ENCODE measurements at regions not wholly inside any gene's neighbourhood (a gene's known extent, or its start where the extent isn't known, plus 50 kb on each side); places are given as distances from the start of the nearest gene placed in this dataset.

DNA sequence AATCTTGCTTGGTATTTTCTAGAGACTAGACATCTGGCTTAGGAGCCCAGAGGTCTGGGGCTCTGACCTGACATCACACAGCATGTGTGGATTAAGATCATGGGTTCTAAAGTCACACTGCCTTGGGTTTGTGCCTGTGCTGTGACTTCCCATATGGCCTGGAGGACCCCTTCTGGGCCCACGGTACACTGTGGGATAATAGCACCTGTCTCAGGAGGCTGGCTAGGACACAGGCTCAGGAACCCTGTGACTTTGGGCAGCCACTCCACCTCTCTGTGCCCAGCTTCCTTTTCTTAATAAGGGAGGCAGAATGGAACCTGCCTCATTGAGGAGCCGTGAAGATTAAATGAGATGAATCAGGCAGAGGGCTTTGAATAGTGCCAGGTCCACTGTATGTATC, 99.2 kb upstream of the B3GAT1 start:
- ChIA-PET CTCF (no interaction called here), POLR2A (no interaction called here)
- H3K27me3 ChIP-seq (replicated peaks in 1 of 4; ENCODE audit: control extremely low read depth in 1 of 4, control insufficient read depth in 3 of 4, insufficient read depth in 4 of 4, low read length in 3 of 4) = no peaks in the 10 kb centered on the region
- DNase-seq (no peak), ATAC-seq (ENCODE audit: low read depth) (no peak)
- H2AFZ ChIP-seq (ENCODE audit: insufficient read depth, low read depth, low read length, poor library complexity, severe bottlenecking) = no peak overlapping the region
- no peak overlapping the region for H3K4me3 Mint-ChIP-seq
- no peaks in the 10 kb centered on the region for H3K4me1 ChIP-seq (ENCODE audit: control insufficient read depth in 2 of 2, insufficient read depth in 2 of 2, low read length in 2 of 2)
- no peaks in the 10 kb centered on the region for H3K79me2 ChIP-seq (ENCODE audit: control insufficient read depth, insufficient read depth, low read length)
- H4K20me1 ChIP-seq (ENCODE audit: control insufficient read depth, insufficient read depth, low read length, poor library complexity, severe bottlenecking) = no peaks in the 10 kb centered on the region
- no peaks in the 10 kb centered on the region for H3K9me3 Mint-ChIP-seq (ENCODE audit: insufficient read depth)
- intact Hi-C loops (cut with micrococcal nuclease) = no loop called here
- H3K4me2 ChIP-seq (replicated peaks; ENCODE audit: low read depth, low read length, poor library complexity, severe bottlenecking) = no peak overlapping the region
- TF ChIP-seq, protein P1, sequence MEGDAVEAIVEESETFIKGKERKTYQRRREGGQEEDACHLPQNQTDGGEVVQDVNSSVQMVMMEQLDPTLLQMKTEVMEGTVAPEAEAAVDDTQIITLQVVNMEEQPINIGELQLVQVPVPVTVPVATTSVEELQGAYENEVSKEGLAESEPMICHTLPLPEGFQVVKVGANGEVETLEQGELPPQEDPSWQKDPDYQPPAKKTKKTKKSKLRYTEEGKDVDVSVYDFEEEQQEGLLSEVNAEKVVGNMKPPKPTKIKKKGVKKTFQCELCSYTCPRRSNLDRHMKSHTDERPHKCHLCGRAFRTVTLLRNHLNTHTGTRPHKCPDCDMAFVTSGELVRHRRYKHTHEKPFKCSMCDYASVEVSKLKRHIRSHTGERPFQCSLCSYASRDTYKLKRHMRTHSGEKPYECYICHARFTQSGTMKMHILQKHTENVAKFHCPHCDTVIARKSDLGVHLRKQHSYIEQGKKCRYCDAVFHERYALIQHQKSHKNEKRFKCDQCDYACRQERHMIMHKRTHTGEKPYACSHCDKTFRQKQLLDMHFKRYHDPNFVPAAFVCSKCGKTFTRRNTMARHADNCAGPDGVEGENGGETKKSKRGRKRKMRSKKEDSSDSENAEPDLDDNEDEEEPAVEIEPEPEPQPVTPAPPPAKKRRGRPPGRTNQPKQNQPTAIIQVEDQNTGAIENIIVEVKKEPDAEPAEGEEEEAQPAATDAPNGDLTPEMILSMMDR (IDR thresholded peaks at IDR 0.05) = no peak
- no peak for TF ChIP-seq EZH2 (IDR thresholded peaks at IDR 0.05; ENCODE audit: borderline replicate concordance, insufficient read depth, low read depth, low read length, poor library complexity, severe bottlenecking)
- H3K4me3 ChIP-seq (ENCODE audit: control extremely low read depth in 1 of 5, extremely low read depth in 1 of 5, insufficient read depth in 1 of 5, low read depth in 2 of 5, low read length in 4 of 5) = no peak overlapping the region
- H3K4me1 Mint-ChIP-seq = no peaks in the 10 kb centered on the region
- no peaks in the 10 kb centered on the region for H3K9me3 ChIP-seq (ENCODE audit: control extremely low read depth in 1 of 3, control insufficient read depth in 2 of 3, insufficient read depth in 1 of 3, low read length in 2 of 3)
- H3K27me3 Mint-ChIP-seq = peaks cover 8% of the 10 kb centered on the region
- H3K27ac ChIP-seq (ENCODE audit: low read length in 2 of 2) = no peak overlapping the region
- H3K36me3 ChIP-seq (replicated peaks in 1 of 2; ENCODE audit: control extremely low read depth in 1 of 2, control insufficient read depth in 1 of 2, extremely low read depth in 1 of 2, insufficient read depth in 2 of 2, low read length in 1 of 2) = no peaks in the 10 kb centered on the region
- 85% methylated on average over 1 of the region's 2 CpGs for WGBS (ENCODE audit: insufficient coverage)
- no peak overlapping the region for H3K9ac ChIP-seq (ENCODE audit: low read length)
- H3K27ac Mint-ChIP-seq = no peak overlapping the region

GRCh38 chr11:134510233-134511040, 98.4 kb upstream of the B3GAT1 start:
- POLR2A ChIA-PET = no interaction called here
- no peaks in the 10 kb centered on the region for H3K9me3 ChIP-seq (ENCODE audit: control extremely low read depth in 1 of 3, control insufficient read depth in 2 of 3, insufficient read depth in 1 of 3, low read length in 2 of 3)
- Mint-ChIP-seq H3K27me3 (peaks cover 8% of the 10 kb centered on the region), H3K4me1 (no peaks in the 10 kb centered on the region), H3K27ac (no peak overlapping the region), H3K4me3 (no peak overlapping the region), H3K9me3 (ENCODE audit: insufficient read depth) (no peaks in the 10 kb centered on the region)
- WGBS (ENCODE audit: insufficient coverage) = 81% methylated on average over 19 of the region's 22 CpGs
- H3K9ac ChIP-seq (ENCODE audit: low read length) = no peak overlapping the region
- no peaks in the 10 kb centered on the region for H3K79me2 ChIP-seq (ENCODE audit: control insufficient read depth, insufficient read depth, low read length)
- DNase-seq (no peak), ATAC-seq (ENCODE audit: low read depth) (no peak)
- H3K36me3 ChIP-seq (replicated peaks in 1 of 2; ENCODE audit: control extremely low read depth in 1 of 2, control insufficient read depth in 1 of 2, extremely low read depth in 1 of 2, insufficient read depth in 2 of 2, low read length in 1 of 2) = no peaks in the 10 kb centered on the region
- H3K27ac ChIP-seq (ENCODE audit: low read length in 2 of 2) = no peak overlapping the region
- no peak overlapping the region for H3K4me3 ChIP-seq (ENCODE audit: control extremely low read depth in 1 of 5, extremely low read depth in 1 of 5, insufficient read depth in 1 of 5, low read depth in 2 of 5, low read length in 4 of 5)
- CTCF ChIA-PET = no interaction called here
- intact Hi-C loops (cut with micrococcal nuclease) = no loop called here
- no peak overlapping the region for H2AFZ ChIP-seq (ENCODE audit: insufficient read depth, low read depth, low read length, poor library complexity, severe bottlenecking)
- TF ChIP-seq EZH2 (IDR thresholded peaks at IDR 0.05; ENCODE audit: borderline replicate concordance, insufficient read depth, low read depth, low read length, poor library complexity, severe bottlenecking) = no peak
- TF ChIP-seq, protein P1 (IDR thresholded peaks at IDR 0.05) = no peak
- no peak overlapping the region for H3K4me2 ChIP-seq (replicated peaks; ENCODE audit: low read depth, low read length, poor library complexity, severe bottlenecking)
- no peaks in the 10 kb centered on the region for H3K4me1 ChIP-seq (ENCODE audit: control insufficient read depth in 2 of 2, insufficient read depth in 2 of 2, low read length in 2 of 2)
- H4K20me1 ChIP-seq (ENCODE audit: control insufficient read depth, insufficient read depth, low read length, poor library complexity, severe bottlenecking) = no peaks in the 10 kb centered on the region
- no peaks in the 10 kb centered on the region for H3K27me3 ChIP-seq (replicated peaks in 1 of 4; ENCODE audit: control extremely low read depth in 1 of 4, control insufficient read depth in 3 of 4, insufficient read depth in 4 of 4, low read length in 3 of 4)
